ENCODE measurements at regions not wholly inside any gene's neighbourhood (a gene's known extent, or its start where the extent isn't known, plus 50 kb on each side); places are given as distances from the start of the nearest gene placed in this dataset.
"Not testable (repeated sequence)": the region's sequence is repeated elsewhere in the genome, so short reads cannot be mapped to it uniquely, and the experiment has no call there.

DNA sequence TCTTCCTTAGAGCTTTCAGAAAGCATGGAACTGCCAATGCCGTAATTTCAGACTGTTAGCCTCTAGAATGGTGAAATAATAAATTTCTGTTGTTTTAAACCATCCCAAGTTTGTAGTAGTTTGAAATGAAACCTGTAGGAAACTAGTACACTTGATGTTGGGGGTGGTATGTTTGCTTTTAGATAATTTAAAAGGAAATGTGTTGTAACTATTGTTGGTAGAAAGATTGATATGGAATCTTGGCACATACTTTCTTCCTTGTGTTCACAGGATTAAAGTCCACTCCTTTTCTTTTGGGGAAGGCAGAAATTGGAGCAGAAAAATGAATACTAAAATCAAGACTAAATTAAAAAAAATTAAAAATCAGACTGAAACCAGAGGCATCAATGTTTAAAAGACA lies 66.0 kb upstream of the ARRDC3 start:
- no peak overlapping the region for H3K4me3 ChIP-seq (ENCODE audit: low read depth, low read length)
- no peak for DNase-seq (ENCODE audit: low read depth)
- TF ChIP-seq POLR2A (IDR thresholded peaks at IDR 0.05; ENCODE audit: extremely low read depth, insufficient read length) (no peak), CTCF (IDR thresholded peaks at IDR 0.05; ENCODE audit: low read depth, low read length) (no peak), MAX (IDR thresholded peaks at IDR 0.05; ENCODE audit: low read depth, low read length) (no peak), MYC (IDR thresholded peaks at IDR 0.05; ENCODE audit: low read depth, low read length) (no peak)

- not testable (repeated sequence) for DNase-seq (ENCODE audit: low read depth); H3K4me3 ChIP-seq (ENCODE audit: low read depth, low read length)
Measured at GRCh38 chr5:91448079-91448478, 65.0 kb upstream of the ARRDC3 start.

DNA sequence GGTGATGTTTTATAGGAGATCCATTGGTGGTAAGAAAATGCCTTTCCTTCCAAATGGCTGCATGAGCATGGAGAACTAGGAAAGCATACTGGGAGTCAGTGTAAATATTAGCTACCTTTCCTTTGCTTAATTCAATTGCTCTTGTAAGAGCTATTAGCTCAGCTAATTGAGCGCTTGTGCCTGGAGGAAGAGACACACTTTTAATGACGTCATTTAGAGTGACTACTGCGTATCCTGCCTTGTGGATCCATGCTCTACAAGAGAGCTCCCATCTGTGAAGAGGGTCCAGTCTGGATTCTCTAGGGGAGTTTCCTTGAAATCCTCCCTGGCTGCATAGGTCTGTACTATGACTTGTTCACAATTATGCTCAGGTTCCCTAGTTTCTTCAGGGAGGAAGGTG lies 63.8 kb upstream of the ARRDC3 start:
- DNase-seq (ENCODE audit: low read depth); H3K4me3 ChIP-seq (ENCODE audit: low read depth, low read length): not testable (repeated sequence)

- no peak for DNase-seq (ENCODE audit: low read depth)
- no peak overlapping the region for H3K4me3 ChIP-seq (ENCODE audit: low read depth, low read length)
- no peak for TF ChIP-seq CTCF (IDR thresholded peaks at IDR 0.05; ENCODE audit: low read depth, low read length)
- TF ChIP-seq MAX (IDR thresholded peaks at IDR 0.05; ENCODE audit: low read depth, low read length): no peak
- no peak for TF ChIP-seq MYC (IDR thresholded peaks at IDR 0.05; ENCODE audit: low read depth, low read length)
- no peak for TF ChIP-seq POLR2A (IDR thresholded peaks at IDR 0.05; ENCODE audit: extremely low read depth, insufficient read length)
Measured at GRCh38 chr5:91443761-91444467, 60.8 kb upstream of the ARRDC3 start.

- no peak overlapping the region for H3K4me3 ChIP-seq (ENCODE audit: low read depth, low read length)
- DNase-seq (ENCODE audit: low read depth): no peak
- no peak for TF ChIP-seq CTCF (IDR thresholded peaks at IDR 0.05; ENCODE audit: low read depth, low read length)
- TF ChIP-seq MAX (IDR thresholded peaks at IDR 0.05; ENCODE audit: low read depth, low read length): no peak
- TF ChIP-seq POLR2A (IDR thresholded peaks at IDR 0.05; ENCODE audit: extremely low read depth, insufficient read length): no peak
- no peak for TF ChIP-seq MYC (IDR thresholded peaks at IDR 0.05; ENCODE audit: low read depth, low read length)
Measured at GRCh38 chr5:91443023-91443422, 59.9 kb upstream of the ARRDC3 start.

DNA sequence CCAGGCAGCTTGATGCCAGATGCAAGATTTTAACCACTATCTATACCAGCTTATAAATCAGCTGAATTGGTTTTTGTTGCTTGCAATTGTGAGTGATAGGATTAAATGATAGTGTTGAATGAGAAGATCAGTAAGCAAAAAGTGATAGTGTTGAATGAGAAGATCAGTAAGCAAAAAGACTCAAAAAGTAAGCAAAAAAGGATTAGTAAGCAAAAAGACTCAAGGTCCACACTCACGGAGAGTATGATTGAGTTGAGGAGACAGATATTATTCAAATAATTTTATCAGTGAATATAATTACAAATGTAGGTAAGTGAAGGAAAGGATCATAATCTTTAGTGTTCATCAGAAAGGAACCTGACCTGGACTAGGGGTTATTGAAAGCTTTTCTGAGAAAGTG lies 58.0 kb upstream of the ARRDC3 start:
- DNase-seq (ENCODE audit: low read depth): no peak
- TF ChIP-seq MYC (IDR thresholded peaks at IDR 0.05; ENCODE audit: low read depth, low read length) (no peak), POLR2A (IDR thresholded peaks at IDR 0.05; ENCODE audit: extremely low read depth, insufficient read length) (no peak), MAX (IDR thresholded peaks at IDR 0.05; ENCODE audit: low read depth, low read length) (no peak), CTCF (IDR thresholded peaks at IDR 0.05; ENCODE audit: low read depth, low read length) (no peak)
- no peak overlapping the region for H3K4me3 ChIP-seq (ENCODE audit: low read depth, low read length)

- TF ChIP-seq MYC (IDR thresholded peaks at IDR 0.05; ENCODE audit: low read depth, low read length): no peak
Measured at GRCh38 chr5:91438871-91439270, 55.8 kb upstream of the ARRDC3 start.

More at GRCh38 chr5:91438871-91439270, 55.8 kb upstream of the ARRDC3 start:
- DNase-seq (ENCODE audit: low read depth): no peak
- no peak overlapping the region for H3K4me3 ChIP-seq (ENCODE audit: low read depth, low read length)

Data from NB4 (cell line).